ENCODE measurements at regions not wholly inside any gene's neighbourhood (a gene's known extent, or its start where the extent isn't known, plus 50 kb on each side); places are given as distances from the start of the nearest gene placed in this dataset.

GRCh38 chr12:38502415-38502814, 185.8 kb downstream of the ALG10B start:
- TF ChIP-seq CTCF (IDR thresholded peaks at IDR 0.05) = no peak
- no peak for TF ChIP-seq POLR2A (IDR thresholded peaks at IDR 0.05; ENCODE audit: low read depth)
- no peak for TF ChIP-seq POLR2AphosphoS5 (IDR thresholded peaks at IDR 0.05)

Data from esophagus muscularis mucosa (tissue), 3 donors.